PC-3 (cell line): ENCODE measurements at regions not wholly inside any gene's neighbourhood (a gene's known extent, or its start where the extent isn't known, plus 50 kb on each side); places are given as distances from the start of the nearest gene placed in this dataset.
A peak's percentile ranks its signal among the peaks of the same experiment; 100 is the strongest.

Source experiments
- ATAC-seq: fragments of 200-7000 bp; cut with Tn5 transposase; 2 replicates; pipeline ENCODE4 v1.9.1; 2020; ENCODE audit warnings: mild to moderate bottlenecking, moderate library complexity
- BruUV-seq: library from RNA; stranded (reverse); fragments of 400-500 nt; replicated peaks from 2 replicates; lab custom pipeline; 2021; lab: Mats Ljungman, UMichigan
- CTCF ChIA-PET: fragments of 300-600 bp; sonication (Branson Sonifier 250); formaldehyde crosslinking; loops from one replicate; lab custom pipeline; 2022; ENCODE audit warnings: antibody characterized with exemption; lab: Charles Lee
- POLR2A ChIA-PET: fragments of 300-600 bp; sonication (Branson Sonifier 250); formaldehyde crosslinking; loops from one replicate; lab custom pipeline; 2022; ENCODE audit warnings: antibody characterized with exemption; ENCODE audit not compliant: unreplicated experiment; lab: Charles Lee
- DNase-seq: peaks from one replicate; pipeline ENCODE4 v3.0.0-alpha.2; 2015
- H2AFZ ChIP-seq: fragments of 300-600 bp; sonication (generic); 2 replicates; pipeline ENCODE4 v1.6.0; 2016; ENCODE audit warnings: antibody characterized with exemption, low read length
- H3F3A ChIP-seq: fragments of 300-600 bp; sonication (generic); one replicate; pipeline ENCODE4 v1.6.0; 2017; ENCODE audit warnings: antibody characterized with exemption, low read length, control low read depth, mild to moderate bottlenecking; ENCODE audit not compliant: unreplicated experiment
- H3K27ac ChIP-seq: fragments of 300-600 bp; sonication (generic); 2 replicates; pipeline ENCODE4 v1.5.1; 2016; ENCODE audit warnings: mild to moderate bottlenecking, low read length
- H3K27me3 ChIP-seq: fragments of 300-600 bp; sonication (generic); 2 replicates; pipeline ENCODE4 v1.6.1; 2016; ENCODE audit warnings: low read length, mixed read lengths
- H3K36me3 ChIP-seq: fragments of 300-600 bp; sonication (generic); 2 replicates; pipeline ENCODE4 v1.6.1; 2016; ENCODE audit warnings: low read depth, mixed run types, low read length, mixed read lengths
- H3K4me1 ChIP-seq: fragments of 300-600 bp; sonication (generic); 2 replicates; pipeline ENCODE4 v1.5.1; 2016; ENCODE audit warnings: low read length; ENCODE audit not compliant: insufficient read depth
- H3K4me2 ChIP-seq: fragments of 300-600 bp; sonication (generic); 2 replicates; pipeline ENCODE4 v1.6.0; 2016; ENCODE audit warnings: low read length
- H3K4me3 ChIP-seq: fragments of 300-600 bp; sonication (generic); 2 replicates; pipeline ENCODE4 v1.5.1; 2016; ENCODE audit warnings: mild to moderate bottlenecking, low read length, mixed read lengths
- H3K79me2 ChIP-seq: fragments of 300-600 bp; sonication (generic); 2 replicates; pipeline ENCODE4 v1.6.1; 2017; ENCODE audit warnings: low read length, mixed read lengths
- H3K9ac ChIP-seq: fragments of 300-600 bp; sonication (generic); 2 replicates; pipeline ENCODE4 v1.6.0; 2016; ENCODE audit warnings: mild to moderate bottlenecking, low read length
- H3K9me2 ChIP-seq: fragments of 300-600 bp; sonication (generic); replicated peaks from 2 replicates; pipeline ENCODE4 v1.6.1; 2016; ENCODE audit warnings: mixed run types, low read length, mixed read lengths
- H3K9me3 ChIP-seq: fragments of 300-600 bp; sonication (generic); 2 replicates; pipeline ENCODE4 v1.6.1; 2016; ENCODE audit warnings: low read length, mixed read lengths
- H4K20me1 ChIP-seq: fragments of 300-600 bp; sonication (generic); 2 replicates; pipeline ENCODE4 v1.6.1; 2016; ENCODE audit warnings: low read length, mixed read lengths
- EZH2 ChIP-seq: fragments of 300-600 bp; sonication (generic); IDR thresholded peaks from one replicate; pipeline ENCODE4 v1.6.1; 2017; ENCODE audit warnings: antibody characterized with exemption, mild to moderate bottlenecking, low read length; ENCODE audit not compliant: unreplicated experiment
- EZH2phosphoT487 ChIP-seq: fragments of 300-600 bp; sonication (generic); IDR thresholded peaks from 2 replicates; pipeline ENCODE4 v1.6.1; 2018; ENCODE audit warnings: mild to moderate bottlenecking, antibody characterized with exemption, low read length, borderline replicate concordance
- intact Hi-C: fragments of 100-400 bp; cut with micrococcal nuclease; formaldehyde crosslinking; loops from 2 replicates; pipeline ENCODE4 v1.9.0; 2023
- TF ChIP-seq, protein P1 (sequence below): fragments of 300-600 bp; sonication (generic); conservative IDR thresholded peaks from 2 replicates; pipeline ENCODE4 v1.5.1; 2017; ENCODE audit warnings: antibody characterized with exemption, low read depth, mild to moderate bottlenecking, low read length

DNA sequence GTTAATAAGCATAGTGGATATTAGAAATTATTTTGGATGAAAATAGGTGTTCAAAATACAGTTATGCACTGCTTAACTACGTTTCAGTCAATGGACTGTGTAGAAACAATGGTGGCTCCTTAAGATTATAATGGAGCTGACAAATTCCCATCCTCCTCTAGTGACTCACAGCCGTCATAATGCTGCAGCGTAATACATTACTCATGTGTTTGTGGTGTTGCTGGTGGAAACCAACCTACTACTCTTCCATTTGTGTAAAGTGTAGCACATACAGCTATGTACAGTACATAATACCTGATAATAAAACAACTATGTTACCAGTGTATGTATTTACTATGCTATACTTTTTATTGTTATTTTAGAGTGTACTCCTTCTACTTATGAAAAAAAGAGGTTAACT, 111.2 kb upstream of the TMCC3 start:
- H3K79me2 ChIP-seq = no peaks in the 10 kb centered on the region
- H2AFZ ChIP-seq = no peak overlapping the region
- ATAC-seq (peak; percentile 93), DNase-seq (peak; percentile 96)
- intact Hi-C loops = loop anchor here (2.0 to 10.0 kb wide), 4 partner anchors 57 to 223 kb away; partner anchors contain the start of gene TMCC3
- peak overlapping the region; percentile 49 for H3K4me2 ChIP-seq
- H3K9ac ChIP-seq = peak overlapping the region; percentile 35; the same call in 1 of the 2 replicates
- no TSS peak for BruUV-seq
- ChIA-PET POLR2A (interaction anchor here (0.5 to 0.6 kb wide), 2 partner anchors 199 to 200 kb away, joined by 4 to 10 read pairs; no protein-coding TSS in a partner anchor), CTCF (interaction anchor here (1.4 kb wide), 1 partner anchor 57 kb away, joined by 3 read pairs; no protein-coding TSS in a partner anchor)
- TF ChIP-seq, protein P1, sequence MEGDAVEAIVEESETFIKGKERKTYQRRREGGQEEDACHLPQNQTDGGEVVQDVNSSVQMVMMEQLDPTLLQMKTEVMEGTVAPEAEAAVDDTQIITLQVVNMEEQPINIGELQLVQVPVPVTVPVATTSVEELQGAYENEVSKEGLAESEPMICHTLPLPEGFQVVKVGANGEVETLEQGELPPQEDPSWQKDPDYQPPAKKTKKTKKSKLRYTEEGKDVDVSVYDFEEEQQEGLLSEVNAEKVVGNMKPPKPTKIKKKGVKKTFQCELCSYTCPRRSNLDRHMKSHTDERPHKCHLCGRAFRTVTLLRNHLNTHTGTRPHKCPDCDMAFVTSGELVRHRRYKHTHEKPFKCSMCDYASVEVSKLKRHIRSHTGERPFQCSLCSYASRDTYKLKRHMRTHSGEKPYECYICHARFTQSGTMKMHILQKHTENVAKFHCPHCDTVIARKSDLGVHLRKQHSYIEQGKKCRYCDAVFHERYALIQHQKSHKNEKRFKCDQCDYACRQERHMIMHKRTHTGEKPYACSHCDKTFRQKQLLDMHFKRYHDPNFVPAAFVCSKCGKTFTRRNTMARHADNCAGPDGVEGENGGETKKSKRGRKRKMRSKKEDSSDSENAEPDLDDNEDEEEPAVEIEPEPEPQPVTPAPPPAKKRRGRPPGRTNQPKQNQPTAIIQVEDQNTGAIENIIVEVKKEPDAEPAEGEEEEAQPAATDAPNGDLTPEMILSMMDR = no peak
- TF ChIP-seq EZH2 (no peak), EZH2phosphoT487 (no peak)
- peak overlapping the region; percentile 82 for H3K27ac ChIP-seq
- H4K20me1 ChIP-seq = no peaks in the 10 kb centered on the region
- H3K27me3 ChIP-seq = no peaks in the 10 kb centered on the region
- no peaks in the 10 kb centered on the region for H3K36me3 ChIP-seq
- H3F3A ChIP-seq = no peaks in the 10 kb centered on the region
- H3K4me3 ChIP-seq = no peak overlapping the region
- peaks cover 24% of the 10 kb centered on the region for H3K4me1 ChIP-seq
- H3K9me2 ChIP-seq = no peaks in the 10 kb centered on the region
- no peaks in the 10 kb centered on the region for H3K9me3 ChIP-seq

DNA sequence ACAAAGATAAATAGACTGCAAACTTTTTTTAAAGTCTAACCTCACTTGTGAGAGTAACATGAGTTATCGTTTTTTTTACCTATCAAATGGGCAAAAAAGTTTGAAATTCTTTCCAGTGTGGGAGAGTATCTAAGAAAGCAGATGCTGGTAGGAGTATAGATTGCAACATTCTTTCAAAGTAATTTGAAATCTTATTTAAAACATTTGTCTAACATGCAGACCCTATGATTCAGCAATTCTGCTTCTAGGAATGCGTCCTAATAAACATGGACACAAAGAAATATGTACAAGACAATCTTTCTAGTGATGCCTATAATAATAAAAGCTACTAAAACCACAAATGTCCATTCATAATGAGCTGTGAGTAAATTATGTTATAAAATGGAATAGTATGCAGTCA, 110.4 kb upstream of the TMCC3 start:
- Histone ChIP-seq H3K27ac (no peak overlapping the region), H3K9ac (no peak overlapping the region), H2AFZ (no peak overlapping the region), H3K9me2 (no peaks in the 10 kb centered on the region), H4K20me1 (no peaks in the 10 kb centered on the region), H3K36me3 (no peaks in the 10 kb centered on the region), H3K4me3 (no peak overlapping the region), H3K4me1 (peaks cover 24% of the 10 kb centered on the region), H3K9me3 (no peaks in the 10 kb centered on the region), H3K4me2 (no peak overlapping the region), H3K27me3 (no peaks in the 10 kb centered on the region), H3K79me2 (no peaks in the 10 kb centered on the region), H3F3A (no peaks in the 10 kb centered on the region)
- no peak for TF ChIP-seq EZH2
- TF ChIP-seq, protein P1 = no peak
- intact Hi-C loops = loop anchor here (2.0 to 10.0 kb wide), 4 partner anchors 56 to 224 kb away; partner anchors contain the start of gene TMCC3
- no TSS peak for BruUV-seq
- POLR2A ChIA-PET = no interaction called here
- ATAC-seq (no peak), DNase-seq (no peak)
- CTCF ChIA-PET = no interaction called here

DNA sequence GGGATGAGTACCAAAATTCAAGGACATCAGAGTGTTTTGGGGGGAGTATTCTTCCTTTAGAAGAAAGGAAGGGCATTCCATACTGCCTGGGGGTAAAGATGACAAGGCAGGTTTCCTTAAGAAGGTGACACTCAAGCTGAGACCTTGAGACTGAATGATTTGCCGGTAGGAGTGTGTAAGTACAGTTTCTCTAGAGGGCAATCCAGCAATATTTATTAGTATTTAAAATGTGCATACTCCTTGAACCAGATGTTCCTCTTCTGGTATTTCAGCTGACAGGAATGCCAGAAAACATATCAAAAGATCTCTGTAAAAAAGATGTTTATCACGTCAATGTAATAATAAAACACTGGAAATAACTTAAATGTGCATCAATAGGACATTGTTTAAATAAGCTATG, 106.4 kb upstream of the TMCC3 start:
- intact Hi-C loops = no loop called here
- Histone ChIP-seq H3K36me3 (no peaks in the 10 kb centered on the region), H3K79me2 (no peaks in the 10 kb centered on the region), H3K4me3 (no peak overlapping the region), H4K20me1 (no peaks in the 10 kb centered on the region), H3K9me3 (no peaks in the 10 kb centered on the region), H3K9ac (no peak overlapping the region), H3K9me2 (no peaks in the 10 kb centered on the region), H3K4me2 (no peak overlapping the region), H3K27me3 (no peaks in the 10 kb centered on the region), H2AFZ (no peak overlapping the region), H3K4me1 (peaks cover 5% of the 10 kb centered on the region; the same call in 1 of the 2 replicates), H3K27ac (no peak overlapping the region), H3F3A (no peaks in the 10 kb centered on the region)
- CTCF ChIA-PET = no interaction called here
- BruUV-seq = no TSS peak
- POLR2A ChIA-PET = no interaction called here
- no peak for TF ChIP-seq EZH2
- ATAC-seq (no peak), DNase-seq (no peak)
